Astrocyte (in vitro differentiated cells and primary cell): ENCODE measurements at regions not wholly inside any gene's neighbourhood (a gene's known extent, or its start where the extent isn't known, plus 50 kb on each side); places are given as distances from the start of the nearest gene placed in this dataset.

Source experiments
- EZH2 ChIP-seq: IDR thresholded peaks from 2 replicates; pipeline ENCODE4 v1.6.1; 2012; ENCODE audit warnings: mild to moderate bottlenecking, low read length, inconsistent platforms; ENCODE audit not compliant: insufficient read depth
- TF ChIP-seq, protein P1 (sequence below): IDR thresholded peaks from 2 replicates; pipeline ENCODE4 v1.5.1; 2011; ENCODE audit warnings: low read depth, mild to moderate bottlenecking, inconsistent platforms, low read length, moderate library complexity; ENCODE audit not compliant: insufficient read depth

- TF ChIP-seq, protein P1, sequence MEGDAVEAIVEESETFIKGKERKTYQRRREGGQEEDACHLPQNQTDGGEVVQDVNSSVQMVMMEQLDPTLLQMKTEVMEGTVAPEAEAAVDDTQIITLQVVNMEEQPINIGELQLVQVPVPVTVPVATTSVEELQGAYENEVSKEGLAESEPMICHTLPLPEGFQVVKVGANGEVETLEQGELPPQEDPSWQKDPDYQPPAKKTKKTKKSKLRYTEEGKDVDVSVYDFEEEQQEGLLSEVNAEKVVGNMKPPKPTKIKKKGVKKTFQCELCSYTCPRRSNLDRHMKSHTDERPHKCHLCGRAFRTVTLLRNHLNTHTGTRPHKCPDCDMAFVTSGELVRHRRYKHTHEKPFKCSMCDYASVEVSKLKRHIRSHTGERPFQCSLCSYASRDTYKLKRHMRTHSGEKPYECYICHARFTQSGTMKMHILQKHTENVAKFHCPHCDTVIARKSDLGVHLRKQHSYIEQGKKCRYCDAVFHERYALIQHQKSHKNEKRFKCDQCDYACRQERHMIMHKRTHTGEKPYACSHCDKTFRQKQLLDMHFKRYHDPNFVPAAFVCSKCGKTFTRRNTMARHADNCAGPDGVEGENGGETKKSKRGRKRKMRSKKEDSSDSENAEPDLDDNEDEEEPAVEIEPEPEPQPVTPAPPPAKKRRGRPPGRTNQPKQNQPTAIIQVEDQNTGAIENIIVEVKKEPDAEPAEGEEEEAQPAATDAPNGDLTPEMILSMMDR: no peak
- no peak for TF ChIP-seq EZH2
These were observed 145.3 kb upstream of the LPP start for GRCh38 chr3:188008582-188009213.
